GM19395 (cell line): ENCODE measurements at regions not wholly inside any gene's neighbourhood (a gene's known extent, or its start where the extent isn't known, plus 50 kb on each side); places are given as distances from the start of the nearest gene placed in this dataset.

ENCODE experiments used
- ATAC-seq: cut with Tn5 transposase; IDR thresholded peaks from one replicate; pipeline ENCODE4 v1.9.1; 2021; ENCODE audit warnings: mild to moderate bottlenecking, moderate library complexity; ENCODE audit not compliant: unreplicated experiment

GRCh38 chr9:14031810-14032209 is 282.1 kb downstream of the NFIB start:
- no peak for ATAC-seq

- no peak for ATAC-seq
These were observed 282.9 kb downstream of the NFIB start for GRCh38 chr9:14031060-14031414.

GRCh38 chr9:14030375-14031059 is 283.4 kb downstream of the NFIB start:
- no peak for ATAC-seq

- no peak for ATAC-seq
These were observed 284.1 kb downstream of the NFIB start for GRCh38 chr9:14029806-14030374.

- no peak for ATAC-seq
These were observed 286.7 kb downstream of the NFIB start for GRCh38 chr9:14027116-14027800.

- no peak for ATAC-seq
These were observed 288.2 kb downstream of the NFIB start for GRCh38 chr9:14025741-14026140.

- ATAC-seq, result no peak
These were observed 290.7 kb downstream of the NFIB start for GRCh38 chr9:14023285-14023684.

GRCh38 chr9:14021871-14022525 is 291.9 kb downstream of the NFIB start:
- no peak for ATAC-seq

- ATAC-seq, result no peak
These were observed 295.9 kb downstream of the NFIB start for GRCh38 chr9:14018081-14018480.

GRCh38 chr9:14014744-14015143 is 299.2 kb downstream of the NFIB start:
- no peak for ATAC-seq

- no peak for ATAC-seq
These were observed 299.7 kb downstream of the NFIB start for GRCh38 chr9:14014218-14014617.

GRCh38 chr9:14011799-14012560 is 302.0 kb downstream of the NFIB start:
- ATAC-seq, result no peak

GRCh38 chr9:14007190-14007769 is 306.7 kb downstream of the NFIB start:
- no peak for ATAC-seq

GRCh38 chr9:14006386-14007187 is 307.4 kb downstream of the NFIB start:
- ATAC-seq, result no peak

GRCh38 chr9:14004110-14004509 is 309.8 kb downstream of the NFIB start:
- no peak for ATAC-seq

GRCh38 chr9:13994240-13994639 is 319.7 kb downstream of the NFIB start:
- no peak for ATAC-seq

GRCh38 chr9:13993632-13994185 is 320.2 kb downstream of the NFIB start:
- ATAC-seq, result no peak

GRCh38 chr9:13992138-13993088 is 321.5 kb downstream of the NFIB start:
- no peak for ATAC-seq

GRCh38 chr9:13991395-13991794 is 322.5 kb downstream of the NFIB start:
- ATAC-seq, result no peak
